Superior temporal gyrus (tissue), 1 donor: ENCODE measurements at regions not wholly inside any gene's neighbourhood (a gene's known extent, or its start where the extent isn't known, plus 50 kb on each side); places are given as distances from the start of the nearest gene placed in this dataset.

Experiments used
- DNase-seq: peaks from one replicate; pipeline ENCODE4 v3.0.0-alpha.2; 2016; ENCODE audit errors: extremely low spot score

- DNase-seq: no peak
Observed at GRCh38 chrY:15162211-15162610, 637.9 kb downstream of the NLGN4Y start.

GRCh38 chrY:15179890-15180289 is 655.6 kb downstream of the NLGN4Y start:
- DNase-seq: no peak

GRCh38 chrY:15229056-15229455 is 704.7 kb downstream of the NLGN4Y start:
- DNase-seq: no peak

GRCh38 chrY:15239596-15240132 is 715.3 kb downstream of the NLGN4Y start:
- no peak for DNase-seq

GRCh38 chrY:15259286-15259685 is 735.0 kb downstream of the NLGN4Y start:
- DNase-seq: no peak

GRCh38 chrY:15286572-15286971 is 762.2 kb downstream of the NLGN4Y start:
- no peak for DNase-seq

GRCh38 chrY:15289821-15290220 is 765.5 kb downstream of the NLGN4Y start:
- DNase-seq: no peak

GRCh38 chrY:15292881-15293280 is 768.6 kb downstream of the NLGN4Y start:
- DNase-seq: no peak

GRCh38 chrY:15301879-15302278 is 777.5 kb downstream of the NLGN4Y start:
- no peak for DNase-seq

- no peak for DNase-seq
Observed at GRCh38 chrY:15312166-15312565, 787.8 kb downstream of the NLGN4Y start.

- no peak for DNase-seq
Observed at GRCh38 chrY:15324189-15324588, 799.9 kb downstream of the NLGN4Y start.

- no peak for DNase-seq
Observed at GRCh38 chrY:15325201-15325600, 800.9 kb downstream of the NLGN4Y start.

- DNase-seq: peak; percentile 12
Observed at GRCh38 chrY:15326673-15327072, 802.3 kb downstream of the NLGN4Y start.

- DNase-seq: peak; percentile 12
Observed at GRCh38 chrY:15328848-15329247, 804.5 kb downstream of the NLGN4Y start.

- no peak for DNase-seq
Observed at GRCh38 chrY:15343522-15343921, 819.2 kb downstream of the NLGN4Y start.

GRCh38 chrY:15345471-15346155 is 821.3 kb downstream of the NLGN4Y start:
- no peak for DNase-seq

GRCh38 chrY:15349351-15349750 is 825.0 kb downstream of the NLGN4Y start:
- DNase-seq: no peak

- no peak for DNase-seq
Observed at GRCh38 chrY:15355321-15355720, 831.0 kb downstream of the NLGN4Y start.

GRCh38 chrY:15360471-15360870 is 836.1 kb downstream of the NLGN4Y start:
- DNase-seq: no peak

- no peak for DNase-seq
Observed at GRCh38 chrY:15364996-15365395, 840.7 kb downstream of the NLGN4Y start.

GRCh38 chrY:15368786-15369185 is 844.5 kb downstream of the NLGN4Y start:
- DNase-seq: no peak

- DNase-seq: no peak
Observed at GRCh38 chrY:15385178-15385577, 860.8 kb downstream of the NLGN4Y start.

GRCh38 chrY:15397556-15398280 is 873.4 kb downstream of the NLGN4Y start:
- no peak for DNase-seq
